Neural cell (in vitro differentiated cells): ENCODE measurements at regions not wholly inside any gene's neighbourhood (a gene's known extent, or its start where the extent isn't known, plus 50 kb on each side); places are given as distances from the start of the nearest gene placed in this dataset.

Source experiments
- H2AFZ ChIP-seq: fragments of 200-600, 300-800 bp; sonication (generic), shearing (Covaris generic); 2 replicates; pipeline ENCODE4 v1.6.0; 2014; ENCODE audit warnings: low read depth, mild to moderate bottlenecking, antibody characterized with exemption, low read length, moderate library complexity
- H3F3A ChIP-seq: fragments of 200-600 bp; shearing (Covaris generic); 2 replicates; pipeline ENCODE4 v1.6.1; 2016; ENCODE audit warnings: mild to moderate bottlenecking, moderate library complexity, mixed read lengths, antibody characterized with exemption, low read length; ENCODE audit not compliant: insufficient read depth, poor library complexity, severe bottlenecking
- H3K27ac ChIP-seq: fragments of 200-600, 300-800 bp; sonication (generic), shearing (Covaris generic); 2 replicates; pipeline ENCODE4 v1.5.1; 2014; ENCODE audit warnings: mild to moderate bottlenecking, low read length, moderate library complexity
- H3K27me3 ChIP-seq: fragments of 300-800, 200-600 bp; sonication (generic), shearing (Covaris generic); 2 replicates; pipeline ENCODE4 v1.6.0; 2014; ENCODE audit warnings: mild to moderate bottlenecking, low read depth, low read length, moderate library complexity; ENCODE audit not compliant: insufficient read depth
- H3K36me3 ChIP-seq: fragments of 300-800, 200-600 bp; sonication (generic), shearing (Covaris generic); 2 replicates; pipeline ENCODE4 v1.5.1; 2014; ENCODE audit warnings: mild to moderate bottlenecking, antibody characterized with exemption, low read length, moderate library complexity; ENCODE audit not compliant: insufficient read depth
- H3K4me2 ChIP-seq: fragments of 300-800, 200-600 bp; sonication (generic), shearing (Covaris generic); 2 replicates; pipeline ENCODE4 v1.6.0; 2014; ENCODE audit warnings: mild to moderate bottlenecking, low read length
- H3K4me3 ChIP-seq: fragments of 300-800, 200-600 bp; sonication (generic), shearing (Covaris generic); 2 replicates; pipeline ENCODE4 v1.5.1; 2014; ENCODE audit warnings: mild to moderate bottlenecking, low read length, moderate library complexity
- H3K79me2 ChIP-seq: fragments of 200-600 bp; shearing (Covaris generic); replicated peaks from 2 replicates; pipeline ENCODE4 v1.6.0; 2014; ENCODE audit warnings: mild to moderate bottlenecking, low read length, moderate library complexity; ENCODE audit not compliant: insufficient read depth
- H3K9ac ChIP-seq: fragments of 300-800, 200-600 bp; sonication (generic), shearing (Covaris generic); 2 replicates; pipeline ENCODE4 v1.6.1; 2016; ENCODE audit warnings: mild to moderate bottlenecking, low read length, mixed read lengths
- H3K9me2 ChIP-seq: fragments of 200-600 bp; shearing (Covaris generic); 2 replicates; pipeline ENCODE4 v1.6.1; 2016; ENCODE audit warnings: mild to moderate bottlenecking, low read length, mixed read lengths; ENCODE audit not compliant: insufficient read depth
- H3K9me3 ChIP-seq: fragments of 200-600, 300-800 bp; sonication (generic), shearing (Covaris generic); 2 replicates; pipeline ENCODE4 v1.6.1; 2016; ENCODE audit warnings: mild to moderate bottlenecking, mixed run types, low read length, moderate library complexity, mixed read lengths
- H4K20me1 ChIP-seq: fragments of 200-600 bp; shearing (Covaris generic); 2 replicates; pipeline ENCODE4 v1.6.1; 2016; ENCODE audit warnings: mild to moderate bottlenecking, mixed run types; ENCODE audit not compliant: insufficient read depth
- CTCF ChIP-seq: fragments of 450-650 bp; IDR thresholded peaks from 2 replicates; pipeline ENCODE4 v1.5.1; 2014; ENCODE audit warnings: antibody characterized with exemption, mild to moderate bottlenecking, moderate library complexity; ENCODE audit not compliant: poor library complexity, severe bottlenecking
- EP300 ChIP-seq: fragments of 450-650 bp; conservative IDR thresholded peaks from 2 replicates; pipeline ENCODE4 v1.6.1; 2014; ENCODE audit warnings: antibody characterized with exemption, mild to moderate bottlenecking, moderate library complexity; ENCODE audit not compliant: poor library complexity, severe bottlenecking
- EZH2 ChIP-seq: fragments of 200-600, 300-800 bp; shearing (Covaris generic), sonication (generic); IDR thresholded peaks from 2 replicates; pipeline ENCODE4 v1.6.1; 2014; ENCODE audit warnings: antibody characterized with exemption, low read length, borderline replicate concordance, mild to moderate bottlenecking; ENCODE audit not compliant: insufficient read depth, poor library complexity, severe bottlenecking
- MXI1 ChIP-seq: fragments of 450-650 bp; conservative IDR thresholded peaks from 2 replicates; pipeline ENCODE4 v1.6.1; 2014; ENCODE audit warnings: antibody characterized with exemption, mild to moderate bottlenecking; ENCODE audit not compliant: poor library complexity, severe bottlenecking
- POLR2AphosphoS5 ChIP-seq: IDR thresholded peaks from 2 replicates; pipeline ENCODE4 v1.6.1; 2012
- RAD21 ChIP-seq: fragments of 450-650 bp; conservative IDR thresholded peaks from 2 replicates; pipeline ENCODE4 v1.6.1; 2014; ENCODE audit warnings: antibody characterized with exemption, mild to moderate bottlenecking, moderate library complexity
- REST ChIP-seq: IDR thresholded peaks from 2 replicates; pipeline ENCODE4 v1.6.1; 2012; ENCODE audit warnings: borderline replicate concordance
- SMC3 ChIP-seq: fragments of 450-650 bp; conservative IDR thresholded peaks from 2 replicates; pipeline ENCODE4 v1.6.1; 2014; ENCODE audit warnings: antibody characterized with exemption, mild to moderate bottlenecking, moderate library complexity; ENCODE audit not compliant: poor library complexity
- TAF1 ChIP-seq: IDR thresholded peaks from 2 replicates; pipeline ENCODE4 v1.6.1; 2012; ENCODE audit warnings: low read depth

- Histone ChIP-seq H3K27ac (no peak overlapping the region), H3K27me3 (no peaks in the 10 kb centered on the region), H3F3A (no peaks in the 10 kb centered on the region), H3K9me3 (peaks cover 3% of the 10 kb centered on the region), H3K9ac (no peak overlapping the region), H3K4me2 (no peak overlapping the region), H3K36me3 (no peaks in the 10 kb centered on the region), H3K4me3 (no peak overlapping the region), H3K79me2 (no peaks in the 10 kb centered on the region), H3K9me2 (no peaks in the 10 kb centered on the region), H4K20me1 (no peaks in the 10 kb centered on the region), H2AFZ (no peak overlapping the region)
- TF ChIP-seq CTCF (no peak), REST (no peak), SMC3 (no peak), RAD21 (no peak), EP300 (no peak), TAF1 (no peak), MXI1 (no peak), POLR2AphosphoS5 (no peak), EZH2 (no peak)
Observed at GRCh38 chr16:86965840-86966550, 351.2 kb downstream of the C16orf95 start.

GRCh38 chr16:86966777-86967176 is 350.4 kb downstream of the C16orf95 start:
- no peak overlapping the region for H3K4me2 ChIP-seq
- H3K79me2 ChIP-seq: no peaks in the 10 kb centered on the region
- no peak overlapping the region for H3K27ac ChIP-seq
- H3K9me3 ChIP-seq: peaks cover 3% of the 10 kb centered on the region
- H2AFZ ChIP-seq: no peak overlapping the region
- TF ChIP-seq POLR2AphosphoS5 (no peak), CTCF (no peak), TAF1 (no peak)
- no peaks in the 10 kb centered on the region for H3K36me3 ChIP-seq
- H3K9me2 ChIP-seq: no peaks in the 10 kb centered on the region
- no peaks in the 10 kb centered on the region for H4K20me1 ChIP-seq
- H3K9ac ChIP-seq: no peak overlapping the region
- no peaks in the 10 kb centered on the region for H3F3A ChIP-seq
- no peak overlapping the region for H3K4me3 ChIP-seq
- no peaks in the 10 kb centered on the region for H3K27me3 ChIP-seq
